Suprapubic skin (tissue), 4 donors: ENCODE measurements at regions not wholly inside any gene's neighbourhood (a gene's known extent, or its start where the extent isn't known, plus 50 kb on each side); places are given as distances from the start of the nearest gene placed in this dataset.

Experiments used
- DNase-seq, 2 donors: peaks; one replicate each; pipeline ENCODE4 v3.0.0-alpha.2; 2019; ENCODE audit warnings: low spot score in 2 of 2
- H3K27ac ChIP-seq: fragments of 200-600 bp; sonication (generic); one replicate; pipeline ENCODE4 v1.5.1; 2019
- H3K27me3 ChIP-seq: fragments of 200-600 bp; sonication (generic); one replicate; pipeline ENCODE4 v1.5.1; 2019
- H3K36me3 ChIP-seq: fragments of 200-600 bp; sonication (generic); one replicate; pipeline ENCODE4 v1.5.1; 2019
- H3K4me1 ChIP-seq: fragments of 200-600 bp; sonication (generic); one replicate; pipeline ENCODE4 v1.5.1; 2019
- H3K4me3 ChIP-seq: fragments of 200-600 bp; sonication (generic); one replicate; pipeline ENCODE4 v1.5.1; 2019; ENCODE audit warnings: mild to moderate bottlenecking
- H3K9me3 ChIP-seq: fragments of 200-600 bp; sonication (generic); one replicate; pipeline ENCODE4 v1.5.1; 2019
- EP300 ChIP-seq: sonication (generic); formaldehyde crosslinking; IDR thresholded peaks from one replicate; pipeline ENCODE4 v1.6.1; 2017; ENCODE audit warnings: antibody characterized with exemption
- POLR2A ChIP-seq, 2 donors: fragments of 450-650 bp; IDR thresholded peaks; one replicate each; pipeline ENCODE4 v1.6.1; 2017; ENCODE audit warnings: antibody characterized with exemption in 2 of 2, mild to moderate bottlenecking in 2 of 2, moderate library complexity in 2 of 2
- POLR2AphosphoS5 ChIP-seq, 3 donors: sonication (generic); formaldehyde crosslinking; IDR thresholded peaks; one replicate each; pipeline ENCODE4 v1.6.1; 2017; ENCODE audit warnings: antibody characterized with exemption in 3 of 3
- WGBS: methylation state at CpG from one replicate; pipeline ENCODE4 v1.1.5; 2018; 5-methylcytosine and 5-hydroxymethylcytosine counted together
- TF ChIP-seq, protein P1 (sequence below), 2 donors: fragments of 200-600 bp in 1 of 2; fragments of 450-650 bp in 1 of 2; sonication (generic) in 1 of 2; IDR thresholded peaks; one replicate each; pipeline ENCODE4 v1.5.1; 2016 to 2019; ENCODE audit warnings: antibody characterized with exemption in 2 of 2, mild to moderate bottlenecking in 1 of 2, moderate library complexity in 1 of 2

DNA sequence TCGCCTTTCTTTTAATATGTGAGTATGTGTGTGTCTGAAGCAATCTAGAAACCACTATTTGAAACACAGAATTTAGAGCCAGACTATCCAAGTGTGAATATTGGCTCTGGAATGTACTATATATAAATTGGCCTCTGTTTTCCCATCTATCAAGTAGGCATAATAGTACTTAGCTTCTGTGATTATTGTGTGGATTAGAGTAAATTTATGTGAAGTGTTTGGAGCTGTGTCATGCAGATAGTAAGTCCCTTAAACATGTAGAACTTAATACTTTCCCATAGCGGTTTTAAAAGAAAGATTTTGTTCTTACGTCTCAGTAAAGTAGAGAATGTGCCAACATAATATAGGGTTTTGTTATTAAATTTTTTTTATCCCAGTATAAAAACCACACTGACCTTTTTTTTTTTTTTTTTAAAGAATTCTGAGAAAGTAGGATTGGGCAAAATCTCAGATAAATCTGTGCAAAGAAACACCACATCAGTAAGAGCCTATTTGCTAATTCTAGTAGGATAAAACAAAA lies 432.3 kb downstream of the RFC3 start:
- Histone ChIP-seq H3K27ac (no peak overlapping the region), H3K27me3 (no peaks in the 10 kb centered on the region), H3K4me3 (no peak overlapping the region), H3K36me3 (no peaks in the 10 kb centered on the region), H3K9me3 (no peaks in the 10 kb centered on the region), H3K4me1 (no peaks in the 10 kb centered on the region)
- DNase-seq: no peak
- WGBS: 91% methylated on average over 3 of the region's 3 CpGs
- no peak for TF ChIP-seq POLR2AphosphoS5 (IDR thresholded peaks at IDR 0.05)
- TF ChIP-seq, protein P1, sequence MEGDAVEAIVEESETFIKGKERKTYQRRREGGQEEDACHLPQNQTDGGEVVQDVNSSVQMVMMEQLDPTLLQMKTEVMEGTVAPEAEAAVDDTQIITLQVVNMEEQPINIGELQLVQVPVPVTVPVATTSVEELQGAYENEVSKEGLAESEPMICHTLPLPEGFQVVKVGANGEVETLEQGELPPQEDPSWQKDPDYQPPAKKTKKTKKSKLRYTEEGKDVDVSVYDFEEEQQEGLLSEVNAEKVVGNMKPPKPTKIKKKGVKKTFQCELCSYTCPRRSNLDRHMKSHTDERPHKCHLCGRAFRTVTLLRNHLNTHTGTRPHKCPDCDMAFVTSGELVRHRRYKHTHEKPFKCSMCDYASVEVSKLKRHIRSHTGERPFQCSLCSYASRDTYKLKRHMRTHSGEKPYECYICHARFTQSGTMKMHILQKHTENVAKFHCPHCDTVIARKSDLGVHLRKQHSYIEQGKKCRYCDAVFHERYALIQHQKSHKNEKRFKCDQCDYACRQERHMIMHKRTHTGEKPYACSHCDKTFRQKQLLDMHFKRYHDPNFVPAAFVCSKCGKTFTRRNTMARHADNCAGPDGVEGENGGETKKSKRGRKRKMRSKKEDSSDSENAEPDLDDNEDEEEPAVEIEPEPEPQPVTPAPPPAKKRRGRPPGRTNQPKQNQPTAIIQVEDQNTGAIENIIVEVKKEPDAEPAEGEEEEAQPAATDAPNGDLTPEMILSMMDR (IDR thresholded peaks at IDR 0.05): no peak
- no peak for TF ChIP-seq EP300
- no peak for TF ChIP-seq POLR2A (IDR thresholded peaks at IDR 0.05)

GRCh38 chr13:34254366-34254765 lies 436.4 kb downstream of the RFC3 start:
- Histone ChIP-seq H3K4me1 (no peaks in the 10 kb centered on the region), H3K27ac (no peak overlapping the region), H3K4me3 (no peak overlapping the region), H3K27me3 (no peaks in the 10 kb centered on the region), H3K9me3 (no peaks in the 10 kb centered on the region), H3K36me3 (no peaks in the 10 kb centered on the region)
- TF ChIP-seq POLR2A (IDR thresholded peaks at IDR 0.05): no peak
- TF ChIP-seq, protein P1 (IDR thresholded peaks at IDR 0.05): no peak
- TF ChIP-seq EP300: no peak
- no peak for DNase-seq

- H3K36me3 ChIP-seq: no peaks in the 10 kb centered on the region
- no peak for DNase-seq
- no peaks in the 10 kb centered on the region for H3K4me1 ChIP-seq
- no peaks in the 10 kb centered on the region for H3K9me3 ChIP-seq
- H3K27ac ChIP-seq: no peak overlapping the region
- no peaks in the 10 kb centered on the region for H3K27me3 ChIP-seq
- TF ChIP-seq, protein P1 (IDR thresholded peaks at IDR 0.05): no peak
- TF ChIP-seq POLR2A (IDR thresholded peaks at IDR 0.05) (no peak), EP300 (no peak), POLR2AphosphoS5 (IDR thresholded peaks at IDR 0.05) (no peak)
- H3K4me3 ChIP-seq: no peak overlapping the region
- WGBS: 85% methylated on average over 3 of the region's 3 CpGs
Observed at GRCh38 chr13:34255711-34256110, 437.8 kb downstream of the RFC3 start.

- Histone ChIP-seq H3K4me1 (no peaks in the 10 kb centered on the region), H3K4me3 (no peak overlapping the region), H3K36me3 (no peaks in the 10 kb centered on the region), H3K9me3 (no peaks in the 10 kb centered on the region), H3K27ac (no peak overlapping the region), H3K27me3 (no peaks in the 10 kb centered on the region)
- DNase-seq: no peak
- WGBS: 88% methylated on average over 2 of the region's 2 CpGs
- TF ChIP-seq, protein P1 (IDR thresholded peaks at IDR 0.05): no peak
- TF ChIP-seq POLR2AphosphoS5 (IDR thresholded peaks at IDR 0.05): no peak
- TF ChIP-seq EP300: no peak
- no peak for TF ChIP-seq POLR2A (IDR thresholded peaks at IDR 0.05)
Observed at GRCh38 chr13:34256236-34256635, 438.3 kb downstream of the RFC3 start.

GRCh38 chr13:34257966-34258365 lies 440.0 kb downstream of the RFC3 start:
- no peak for TF ChIP-seq POLR2A (IDR thresholded peaks at IDR 0.05)
- TF ChIP-seq, protein P1 (IDR thresholded peaks at IDR 0.05): no peak
- no peak for TF ChIP-seq EP300
- TF ChIP-seq POLR2AphosphoS5 (IDR thresholded peaks at IDR 0.05): no peak
- 59% methylated on average over 4 of the region's 4 CpGs for WGBS
- no peaks in the 10 kb centered on the region for H3K4me1 ChIP-seq
- H3K4me3 ChIP-seq: no peak overlapping the region
- no peaks in the 10 kb centered on the region for H3K9me3 ChIP-seq
- H3K27ac ChIP-seq: no peak overlapping the region
- H3K36me3 ChIP-seq: no peaks in the 10 kb centered on the region
- DNase-seq: no peak
- no peaks in the 10 kb centered on the region for H3K27me3 ChIP-seq
